H1 (cell line): ENCODE measurements at regions not wholly inside any gene's neighbourhood (a gene's known extent, or its start where the extent isn't known, plus 50 kb on each side); places are given as distances from the start of the nearest gene placed in this dataset.

Source experiments
- CTCF ChIA-PET: fragments of 300-600 bp; sonication (Branson Sonifier 250); formaldehyde crosslinking; loops from one replicate; lab custom pipeline; 2021; ENCODE audit not compliant: partially characterized antibody; lab: Charles Lee
- POLR2A ChIA-PET: fragments of 300-600 bp; sonication (Branson Sonifier 250); formaldehyde crosslinking; loops from one replicate; lab custom pipeline; 2021; ENCODE audit warnings: inconsistent platforms; ENCODE audit not compliant: partially characterized antibody; lab: Charles Lee
- DNase-seq, 2 experiments: peaks; one replicate each; pipeline versions ENCODE4 v3.0.0 to v3.0.0-alpha.2; 2010 to 2022; ENCODE audit warnings: low spot score in 2 of 2, low read depth in 1 of 2, mixed read lengths in 1 of 2
- FAIRE-seq: peaks from 2 replicates; lab custom pipeline; 2011; peaks lifted over from hg19 to GRCh38; lab: Jason Lieb, UNC
- H2AFZ ChIP-seq: 2 replicates; pipeline ENCODE4 v1.8.1; 2012; ENCODE audit warnings: low read length, inconsistent platforms
- H2AK5ac ChIP-seq: 2 replicates; pipeline ENCODE4 v1.6.1; 2013; ENCODE audit warnings: low read depth, low read length
- H2BK120ac ChIP-seq: replicated peaks from 2 replicates; pipeline ENCODE3; 2013; ENCODE audit warnings: low read depth, low read length, inconsistent platforms
- H2BK12ac ChIP-seq: 2 replicates; pipeline ENCODE4 v1.6.1; 2013; ENCODE audit warnings: low read depth, low read length
- H2BK15ac ChIP-seq: 2 replicates; pipeline ENCODE4 v1.6.1; 2013; ENCODE audit warnings: low read length
- H2BK20ac ChIP-seq: 2 replicates; pipeline ENCODE4 v1.6.1; 2013; ENCODE audit warnings: low read length
- H2BK5ac ChIP-seq: 2 replicates; pipeline ENCODE4 v1.6.1; 2013; ENCODE audit warnings: low read depth, low read length
- H3K14ac ChIP-seq: 2 replicates; pipeline ENCODE4 v1.6.1; 2013; ENCODE audit warnings: inconsistent platforms; ENCODE audit not compliant: insufficient read length
- H3K18ac ChIP-seq: 2 replicates; pipeline ENCODE4 v1.6.1; 2013; ENCODE audit warnings: low read length; ENCODE audit errors: extremely low read depth
- H3K23ac ChIP-seq: 2 replicates; pipeline ENCODE4 v1.6.1; 2013; ENCODE audit warnings: inconsistent platforms; ENCODE audit not compliant: insufficient read length
- H3K23me2 ChIP-seq: 2 replicates; pipeline ENCODE4 v1.6.1; 2013; ENCODE audit warnings: low read depth, low read length
- H3K27ac ChIP-seq: 2 replicates; pipeline ENCODE4 v1.6.1; 2011; ENCODE audit warnings: low read depth, low read length, inconsistent platforms
- H3K27me3 ChIP-seq, 4 experiments: replicated peaks in 1 of 4; 1 replicate in 1 of 4; 2 replicates in 3 of 4; pipeline versions ENCODE4 v1.6.1 to v1.8.1; 2011 to 2013; ENCODE audit warnings: low read length in 3 of 4, mild to moderate bottlenecking in 3 of 4, inconsistent platforms in 2 of 4, mixed read lengths in 2 of 4, moderate library complexity in 1 of 4; ENCODE audit not compliant: control insufficient read depth in 3 of 4, insufficient read depth in 3 of 4; ENCODE audit errors: extremely low read depth in 1 of 4
- H3K36me3 ChIP-seq, 4 experiments: 2 replicates each; pipeline versions ENCODE4 v1.6.1 to v1.8.1; 2011 to 2013; ENCODE audit warnings: mild to moderate bottlenecking in 4 of 4, low read length in 3 of 4, moderate library complexity in 2 of 4, control low read depth in 1 of 4, inconsistent platforms in 1 of 4; ENCODE audit not compliant: insufficient read depth in 4 of 4, control insufficient read depth in 2 of 4
- H3K4ac ChIP-seq: replicated peaks from 2 replicates; pipeline ENCODE3; 2013; ENCODE audit warnings: low read length, low read depth, mixed read lengths, inconsistent platforms; ENCODE audit not compliant: insufficient read length
- H3K4me1 ChIP-seq, 4 experiments: replicated peaks in 1 of 4; 1 replicate in 1 of 4; 2 replicates in 3 of 4; pipeline versions ENCODE4 v1.6.1 to v1.8.1; 2011 to 2013; ENCODE audit warnings: low read length in 3 of 4, inconsistent platforms in 2 of 4, mixed read lengths in 1 of 4; ENCODE audit not compliant: insufficient read depth in 4 of 4, control insufficient read depth in 3 of 4
- H3K4me2 ChIP-seq, 2 experiments: 2 replicates each; pipeline versions ENCODE4 v1.6.1 to v1.8.1; 2011 to 2013; ENCODE audit warnings: low read depth in 2 of 2, low read length in 2 of 2, control low read depth in 1 of 2, inconsistent platforms in 1 of 2, mild to moderate bottlenecking in 1 of 2; ENCODE audit not compliant: insufficient read depth in 1 of 2
- H3K4me3 ChIP-seq, 4 experiments: fragments of 200-600, 300-600 bp in 1 of 4; sonication (generic), shearing (Covaris generic), sonication (Bioruptor Twin) in 1 of 4; 2 replicates each; pipeline versions ENCODE4 v1.5.1 to v1.8.1; 2011 to 2016; ENCODE audit warnings: low read length in 4 of 4, low read depth in 3 of 4, control low read depth in 2 of 4, inconsistent platforms in 2 of 4, mild to moderate bottlenecking in 2 of 4, mixed read lengths in 1 of 4, moderate library complexity in 1 of 4; ENCODE audit not compliant: insufficient read depth in 2 of 4; ENCODE audit errors: extremely low read depth in 1 of 4
- H3K56ac ChIP-seq: replicated peaks from 2 replicates; pipeline ENCODE3; 2013; ENCODE audit warnings: low read depth, mild to moderate bottlenecking, mixed read lengths, low read length, inconsistent platforms; ENCODE audit not compliant: insufficient read length
- H3K79me1 ChIP-seq: 2 replicates; pipeline ENCODE4 v1.6.1; 2013; ENCODE audit warnings: low read depth, low read length, control low read depth
- H3K79me2 ChIP-seq, 2 experiments: 2 replicates each; pipeline versions ENCODE4 v1.6.1 to v1.8.1; 2012 to 2013; ENCODE audit warnings: low read length in 2 of 2, mild to moderate bottlenecking in 2 of 2, inconsistent platforms in 1 of 2; ENCODE audit not compliant: insufficient read depth in 2 of 2, control insufficient read depth in 1 of 2
- H3K9ac ChIP-seq, 4 experiments: replicated peaks in 1 of 4; 1 replicate in 1 of 4; 2 replicates in 3 of 4; pipeline versions ENCODE4 v1.6.1 to v1.8.1; 2011 to 2013; ENCODE audit warnings: low read depth in 3 of 4, low read length in 3 of 4, control low read depth in 2 of 4, mild to moderate bottlenecking in 2 of 4, moderate library complexity in 2 of 4, inconsistent platforms in 1 of 4; ENCODE audit errors: extremely low read depth in 1 of 4
- H3K9me3 ChIP-seq, 2 experiments: 2 replicates each; pipeline versions ENCODE4 v1.6.1 to v1.8.1; 2012 to 2013; ENCODE audit warnings: mild to moderate bottlenecking in 2 of 2, moderate library complexity in 2 of 2, control low read depth in 1 of 2, inconsistent platforms in 1 of 2, low read depth in 1 of 2, low read length in 1 of 2, mixed read lengths in 1 of 2; ENCODE audit not compliant: insufficient read depth in 2 of 2
- H4K20me1 ChIP-seq, 2 experiments: replicated peaks in 1 of 2; 2 replicates each; pipeline versions ENCODE3 to v1.8.1; 2011 to 2013; ENCODE audit warnings: inconsistent platforms in 2 of 2, low read length in 2 of 2, mild to moderate bottlenecking in 1 of 2; ENCODE audit not compliant: insufficient read depth in 2 of 2, control insufficient read depth in 1 of 2
- H4K5ac ChIP-seq: 2 replicates; pipeline ENCODE4 v1.6.1; 2013; ENCODE audit warnings: low read length, low read depth, mixed read lengths, inconsistent platforms; ENCODE audit not compliant: insufficient read length
- H4K8ac ChIP-seq: 2 replicates; pipeline ENCODE4 v1.8.0; 2013; ENCODE audit warnings: mild to moderate bottlenecking, moderate library complexity, low read length, inconsistent platforms; ENCODE audit not compliant: insufficient read depth; ENCODE audit errors: extremely low read depth
- H4K91ac ChIP-seq: replicated peaks from 2 replicates; pipeline ENCODE3; 2013; ENCODE audit warnings: low read length, mixed read lengths, inconsistent platforms; ENCODE audit not compliant: insufficient read length
- ATF3 ChIP-seq: IDR thresholded peaks from 2 replicates; pipeline ENCODE4 v1.6.1; 2011; ENCODE audit warnings: low read depth, mild to moderate bottlenecking, low read length; ENCODE audit not compliant: insufficient read depth
- CHD1 ChIP-seq: IDR thresholded peaks from 2 replicates; pipeline ENCODE4 v1.6.1; 2012; ENCODE audit warnings: low read depth, low read length, improper control_type of control experiment
- EZH2 ChIP-seq: fragments of 200-600 bp; sonication (generic); IDR thresholded peaks from 2 replicates; pipeline ENCODE4 v1.7.1; 2012; ENCODE audit warnings: low read depth, mild to moderate bottlenecking, moderate library complexity, low read length, inconsistent platforms; ENCODE audit not compliant: severe bottlenecking
- FOSL1 ChIP-seq: IDR thresholded peaks from 2 replicates; pipeline ENCODE4 v1.6.1; 2011; ENCODE audit warnings: mild to moderate bottlenecking, low read depth, low read length, moderate library complexity; ENCODE audit not compliant: insufficient read depth
- MAX ChIP-seq: IDR thresholded peaks from 2 replicates; pipeline ENCODE4 v1.6.1; 2012; ENCODE audit warnings: inconsistent platforms
- NANOG ChIP-seq: IDR thresholded peaks from 2 replicates; pipeline ENCODE4 v1.6.1; 2011; ENCODE audit warnings: low read length, low read depth, mild to moderate bottlenecking, inconsistent platforms; ENCODE audit not compliant: insufficient read depth, poor library complexity, severe bottlenecking
- NRF1 ChIP-seq: IDR thresholded peaks from 2 replicates; pipeline ENCODE4 v1.6.1; 2011; ENCODE audit warnings: mild to moderate bottlenecking, low read depth, low read length, improper control_type of control experiment
- RNF2 ChIP-seq: fragments of 200-900, 300-1000 bp; sonication (generic); IDR thresholded peaks from 2 replicates; pipeline ENCODE4 v1.7.1; 2016; ENCODE audit warnings: borderline replicate concordance, low read depth, mild to moderate bottlenecking, antibody characterized with exemption, low read length; ENCODE audit not compliant: poor library complexity, severe bottlenecking; ENCODE audit errors: missing control alignments
- RXRA ChIP-seq: IDR thresholded peaks from 2 replicates; pipeline ENCODE4 v1.6.1; 2011; ENCODE audit warnings: low read depth, mild to moderate bottlenecking, low read length, moderate library complexity; ENCODE audit not compliant: insufficient read depth
- SIX5 ChIP-seq: IDR thresholded peaks from 2 replicates; pipeline ENCODE4 v1.6.1; 2011; ENCODE audit warnings: mild to moderate bottlenecking, low read depth, low read length
- TAF7 ChIP-seq: optimal IDR thresholded peaks from 2 replicates; pipeline ENCODE3; 2011; ENCODE audit warnings: low read depth, mild to moderate bottlenecking, inconsistent platforms, low read length, moderate library complexity, borderline replicate concordance
- TBP ChIP-seq: IDR thresholded peaks from 2 replicates; pipeline ENCODE4 v1.6.1; 2011; ENCODE audit warnings: low read depth, low read length, improper control_type of control experiment
- WGBS, 2 experiments: shearing (Covaris generic) in 1 of 2; methylation state at CpG; one replicate each; pipeline versions ENCODE4 v1.1.6 to v1.1.7; 2013 to 2015; ENCODE audit warnings: low lambda C conversion rate in 2 of 2, mixed read lengths in 2 of 2, inconsistent platforms in 1 of 2, low coverage in 1 of 2, missing lambda C conversion rate in 1 of 2; ENCODE audit not compliant: insufficient replicate concordance in 2 of 2, insufficient coverage in 1 of 2, insufficient read length in 1 of 2; ENCODE audit errors: extremely low coverage in 1 of 2, missing lambda C conversion rate in 1 of 2; 5-methylcytosine and 5-hydroxymethylcytosine counted together

GRCh38 chr12:116502989-116503496 lies 56.1 kb upstream of the MAP1LC3B2 start:
- Histone ChIP-seq H3K4me3 (no peak overlapping the region), H3K27ac (no peak overlapping the region), H2BK15ac (peak overlapping the region; percentile 76; the same call in 1 of the 2 replicates), H3K56ac (no peak overlapping the region), H2AK5ac (no peak overlapping the region), H3K4me2 (no peak overlapping the region), H4K91ac (no peak overlapping the region), H3K9ac (no peak overlapping the region), H2AFZ (no peak overlapping the region), H3K79me2 (no peaks in the 10 kb centered on the region), H2BK12ac (no peak overlapping the region), H3K79me1 (no peaks in the 10 kb centered on the region), H2BK20ac (no peak overlapping the region), H3K9me3 (no peaks in the 10 kb centered on the region), H4K5ac (no peak overlapping the region), H3K14ac (no peak overlapping the region), H4K8ac (no peak overlapping the region), H3K4ac (no peak overlapping the region), H2BK120ac (no peak overlapping the region), H2BK5ac (no peak overlapping the region), H3K27me3 (no peaks in the 10 kb centered on the region), H3K18ac (no peak overlapping the region), H3K23me2 (no peaks in the 10 kb centered on the region), H3K4me1 (peaks cover 0 to 3% (median 2%) of the 10 kb centered on the region in 4 experiments; a peak in 6 of 7 replicates), H3K23ac (no peak overlapping the region), H4K20me1 (no peaks in the 10 kb centered on the region), H3K36me3 (no peaks in the 10 kb centered on the region; a peak in 1 of 8 replicates)
- 91% methylated on average over 9 of the region's 9 CpGs; no CpG with 5 or more reads in 1 of the 2 experiments for WGBS, 2 experiments
- DNase-seq (no peak), FAIRE-seq (no peak)
- ChIA-PET CTCF (interaction anchor here (1.2 kb wide), 1 partner anchor 98 kb away, joined by 5 read pairs; no protein-coding TSS in a partner anchor), POLR2A (interaction anchor here (0.7 kb wide), 1 partner anchor 14 kb away, joined by 4 read pairs; no protein-coding TSS in a partner anchor)
- TF ChIP-seq CHD1 (no peak), MAX (no peak), NANOG (no peak), RXRA (no peak), RNF2 (no peak), FOSL1 (no peak), ATF3 (no peak), EZH2 (no peak), NRF1 (no peak), TBP (no peak), SIX5 (no peak), TAF7 (no peak)
